PC-3 (cell line): ENCODE measurements at regions not wholly inside any gene's neighbourhood (a gene's known extent, or its start where the extent isn't known, plus 50 kb on each side); places are given as distances from the start of the nearest gene placed in this dataset.
"Not testable (repeated sequence)": the region's sequence is repeated elsewhere in the genome, so short reads cannot be mapped to it uniquely, and the experiment has no call there.

Source experiments
- ATAC-seq: fragments of 200-7000 bp; cut with Tn5 transposase; 2 replicates; pipeline ENCODE4 v1.9.1; 2020; ENCODE audit warnings: mild to moderate bottlenecking, moderate library complexity
- BruUV-seq: library from RNA; stranded (reverse); fragments of 400-500 nt; replicated peaks from 2 replicates; lab custom pipeline; 2021; lab: Mats Ljungman, UMichigan
- CTCF ChIA-PET: fragments of 300-600 bp; sonication (Branson Sonifier 250); formaldehyde crosslinking; loops from one replicate; lab custom pipeline; 2022; ENCODE audit warnings: antibody characterized with exemption; lab: Charles Lee
- POLR2A ChIA-PET: fragments of 300-600 bp; sonication (Branson Sonifier 250); formaldehyde crosslinking; loops from one replicate; lab custom pipeline; 2022; ENCODE audit warnings: antibody characterized with exemption; ENCODE audit not compliant: unreplicated experiment; lab: Charles Lee
- DNase-seq: peaks from one replicate; pipeline ENCODE4 v3.0.0-alpha.2; 2015
- H2AFZ ChIP-seq: fragments of 300-600 bp; sonication (generic); 2 replicates; pipeline ENCODE4 v1.6.0; 2016; ENCODE audit warnings: antibody characterized with exemption, low read length
- H3F3A ChIP-seq: fragments of 300-600 bp; sonication (generic); one replicate; pipeline ENCODE4 v1.6.0; 2017; ENCODE audit warnings: antibody characterized with exemption, low read length, control low read depth, mild to moderate bottlenecking; ENCODE audit not compliant: unreplicated experiment
- H3K27ac ChIP-seq: fragments of 300-600 bp; sonication (generic); 2 replicates; pipeline ENCODE4 v1.5.1; 2016; ENCODE audit warnings: mild to moderate bottlenecking, low read length
- H3K27me3 ChIP-seq: fragments of 300-600 bp; sonication (generic); 2 replicates; pipeline ENCODE4 v1.6.1; 2016; ENCODE audit warnings: low read length, mixed read lengths
- H3K36me3 ChIP-seq: fragments of 300-600 bp; sonication (generic); 2 replicates; pipeline ENCODE4 v1.6.1; 2016; ENCODE audit warnings: low read depth, mixed run types, low read length, mixed read lengths
- H3K4me1 ChIP-seq: fragments of 300-600 bp; sonication (generic); 2 replicates; pipeline ENCODE4 v1.5.1; 2016; ENCODE audit warnings: low read length; ENCODE audit not compliant: insufficient read depth
- H3K4me2 ChIP-seq: fragments of 300-600 bp; sonication (generic); 2 replicates; pipeline ENCODE4 v1.6.0; 2016; ENCODE audit warnings: low read length
- H3K4me3 ChIP-seq: fragments of 300-600 bp; sonication (generic); 2 replicates; pipeline ENCODE4 v1.5.1; 2016; ENCODE audit warnings: mild to moderate bottlenecking, low read length, mixed read lengths
- H3K79me2 ChIP-seq: fragments of 300-600 bp; sonication (generic); 2 replicates; pipeline ENCODE4 v1.6.1; 2017; ENCODE audit warnings: low read length, mixed read lengths
- H3K9ac ChIP-seq: fragments of 300-600 bp; sonication (generic); 2 replicates; pipeline ENCODE4 v1.6.0; 2016; ENCODE audit warnings: mild to moderate bottlenecking, low read length
- H3K9me2 ChIP-seq: fragments of 300-600 bp; sonication (generic); replicated peaks from 2 replicates; pipeline ENCODE4 v1.6.1; 2016; ENCODE audit warnings: mixed run types, low read length, mixed read lengths
- H3K9me3 ChIP-seq: fragments of 300-600 bp; sonication (generic); 2 replicates; pipeline ENCODE4 v1.6.1; 2016; ENCODE audit warnings: low read length, mixed read lengths
- H4K20me1 ChIP-seq: fragments of 300-600 bp; sonication (generic); 2 replicates; pipeline ENCODE4 v1.6.1; 2016; ENCODE audit warnings: low read length, mixed read lengths
- EZH2 ChIP-seq: fragments of 300-600 bp; sonication (generic); IDR thresholded peaks from one replicate; pipeline ENCODE4 v1.6.1; 2017; ENCODE audit warnings: antibody characterized with exemption, mild to moderate bottlenecking, low read length; ENCODE audit not compliant: unreplicated experiment
- EZH2phosphoT487 ChIP-seq: fragments of 300-600 bp; sonication (generic); IDR thresholded peaks from 2 replicates; pipeline ENCODE4 v1.6.1; 2018; ENCODE audit warnings: mild to moderate bottlenecking, antibody characterized with exemption, low read length, borderline replicate concordance
- intact Hi-C: fragments of 100-400 bp; cut with micrococcal nuclease; formaldehyde crosslinking; loops from 2 replicates; pipeline ENCODE4 v1.9.0; 2023
- TF ChIP-seq, protein P1 (sequence below): fragments of 300-600 bp; sonication (generic); conservative IDR thresholded peaks from 2 replicates; pipeline ENCODE4 v1.5.1; 2017; ENCODE audit warnings: antibody characterized with exemption, low read depth, mild to moderate bottlenecking, low read length

DNA sequence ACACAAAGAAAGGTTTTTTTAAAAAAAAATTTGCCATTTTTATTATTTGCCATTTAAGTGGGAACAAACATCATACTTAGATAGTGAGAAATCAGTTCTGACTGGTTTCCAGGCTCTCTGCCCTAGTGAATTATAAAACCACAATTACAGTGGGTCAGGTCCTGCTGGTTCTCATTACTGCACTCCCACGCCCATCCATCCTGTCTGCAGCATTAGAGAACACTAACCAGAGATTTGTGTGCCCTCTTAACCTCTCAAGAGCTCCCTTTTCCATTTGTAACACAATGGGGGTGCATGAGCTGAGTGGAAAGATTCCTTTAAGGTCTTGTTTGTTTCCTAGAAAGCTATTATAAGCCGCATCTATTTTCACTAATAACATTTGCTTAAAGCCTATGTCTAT is 489.3 kb downstream of the AMY1C start:
- BruUV-seq, result no TSS peak
- H3K27ac ChIP-seq, result no peak overlapping the region
- intact Hi-C loops, result no loop called here
- H3K79me2 ChIP-seq, result no peaks in the 10 kb centered on the region
- POLR2A ChIA-PET, result no interaction called here
- H3F3A ChIP-seq, result no peaks in the 10 kb centered on the region
- ATAC-seq (no peak), DNase-seq (no peak)
- H3K9me2 ChIP-seq, result no peaks in the 10 kb centered on the region
- H3K9me3 ChIP-seq, result no peaks in the 10 kb centered on the region
- TF ChIP-seq, protein P1, sequence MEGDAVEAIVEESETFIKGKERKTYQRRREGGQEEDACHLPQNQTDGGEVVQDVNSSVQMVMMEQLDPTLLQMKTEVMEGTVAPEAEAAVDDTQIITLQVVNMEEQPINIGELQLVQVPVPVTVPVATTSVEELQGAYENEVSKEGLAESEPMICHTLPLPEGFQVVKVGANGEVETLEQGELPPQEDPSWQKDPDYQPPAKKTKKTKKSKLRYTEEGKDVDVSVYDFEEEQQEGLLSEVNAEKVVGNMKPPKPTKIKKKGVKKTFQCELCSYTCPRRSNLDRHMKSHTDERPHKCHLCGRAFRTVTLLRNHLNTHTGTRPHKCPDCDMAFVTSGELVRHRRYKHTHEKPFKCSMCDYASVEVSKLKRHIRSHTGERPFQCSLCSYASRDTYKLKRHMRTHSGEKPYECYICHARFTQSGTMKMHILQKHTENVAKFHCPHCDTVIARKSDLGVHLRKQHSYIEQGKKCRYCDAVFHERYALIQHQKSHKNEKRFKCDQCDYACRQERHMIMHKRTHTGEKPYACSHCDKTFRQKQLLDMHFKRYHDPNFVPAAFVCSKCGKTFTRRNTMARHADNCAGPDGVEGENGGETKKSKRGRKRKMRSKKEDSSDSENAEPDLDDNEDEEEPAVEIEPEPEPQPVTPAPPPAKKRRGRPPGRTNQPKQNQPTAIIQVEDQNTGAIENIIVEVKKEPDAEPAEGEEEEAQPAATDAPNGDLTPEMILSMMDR, result no peak
- TF ChIP-seq EZH2 (no peak), EZH2phosphoT487 (no peak)
- no peaks in the 10 kb centered on the region for H4K20me1 ChIP-seq
- H3K4me3 ChIP-seq, result no peak overlapping the region
- no peaks in the 10 kb centered on the region for H3K36me3 ChIP-seq
- no peaks in the 10 kb centered on the region for H3K4me1 ChIP-seq
- H3K9ac ChIP-seq, result no peak overlapping the region
- no peaks in the 10 kb centered on the region for H3K27me3 ChIP-seq
- no peak overlapping the region for H3K4me2 ChIP-seq
- CTCF ChIA-PET, result no interaction called here
- H2AFZ ChIP-seq, result no peak overlapping the region

DNA sequence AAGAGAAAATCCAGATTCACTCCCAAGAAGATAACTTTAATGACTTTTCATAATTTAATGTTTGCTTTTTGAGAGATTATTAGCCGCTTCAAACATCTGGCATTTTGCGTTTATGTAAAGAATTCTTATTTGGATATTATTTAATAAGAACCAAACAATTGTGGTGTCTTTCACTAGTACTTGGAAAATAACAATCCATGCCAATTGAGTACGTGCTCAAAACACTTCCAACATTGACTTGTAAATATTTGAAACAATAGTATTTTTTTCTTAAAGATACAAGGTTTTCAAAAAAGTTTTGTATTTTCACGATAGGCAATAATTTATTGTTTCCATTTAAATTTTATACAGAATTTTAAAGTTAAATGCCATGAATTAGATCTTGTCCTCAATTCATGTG is 498.7 kb downstream of the AMY1C start:
- TF ChIP-seq, protein P1, result no peak
- no peak for TF ChIP-seq EZH2
- TF ChIP-seq EZH2phosphoT487, result no peak
- Histone ChIP-seq H3K9me3 (no peaks in the 10 kb centered on the region), H4K20me1 (no peaks in the 10 kb centered on the region), H2AFZ (no peak overlapping the region), H3K9ac (no peak overlapping the region), H3K4me2 (no peak overlapping the region), H3K36me3 (no peaks in the 10 kb centered on the region), H3K27ac (no peak overlapping the region), H3K4me1 (no peaks in the 10 kb centered on the region), H3F3A (no peaks in the 10 kb centered on the region), H3K4me3 (no peak overlapping the region), H3K79me2 (no peaks in the 10 kb centered on the region), H3K9me2 (no peaks in the 10 kb centered on the region), H3K27me3 (0 out of 2 replicates have a peak, but pooled peaks cover 3% of the 10 kb centered on the region)
- intact Hi-C loops, result no loop called here
- POLR2A ChIA-PET, result no interaction called here
- CTCF ChIA-PET, result no interaction called here
- ATAC-seq (no peak), DNase-seq (no peak)
- BruUV-seq, result no TSS peak

DNA sequence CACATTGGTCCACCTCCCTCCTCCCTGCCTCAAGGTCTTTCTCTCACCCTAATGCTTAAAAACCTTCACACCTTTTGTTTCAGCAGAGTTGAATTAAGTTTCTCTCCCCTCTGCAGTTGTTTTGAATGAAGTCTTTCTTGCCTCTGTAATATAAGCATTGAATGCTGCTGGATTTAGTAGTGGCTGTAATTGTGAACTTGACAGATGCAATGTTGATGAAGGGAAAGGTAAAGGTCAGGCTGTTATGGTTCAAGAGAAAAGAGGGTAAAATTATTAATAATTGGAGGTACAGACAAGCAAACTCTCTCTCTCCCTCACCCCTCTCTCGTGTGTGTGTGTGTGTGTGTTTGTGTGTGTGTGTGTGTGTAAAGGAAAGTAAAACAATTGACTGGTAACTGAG is 509.8 kb downstream of the AMY1C start:
- Histone ChIP-seq H3K36me3 (no peaks in the 10 kb centered on the region), H2AFZ (no peak overlapping the region), H3K9ac (no peak overlapping the region), H3F3A (no peaks in the 10 kb centered on the region), H3K27ac (no peak overlapping the region), H3K4me3 (no peak overlapping the region), H4K20me1 (no peaks in the 10 kb centered on the region), H3K79me2 (no peaks in the 10 kb centered on the region), H3K9me2 (no peaks in the 10 kb centered on the region), H3K4me1 (no peaks in the 10 kb centered on the region), H3K27me3 (no peaks in the 10 kb centered on the region; the same call in 1 of the 2 replicates), H3K4me2 (no peak overlapping the region), H3K9me3 (no peaks in the 10 kb centered on the region)
- TF ChIP-seq EZH2phosphoT487, result no peak
- TF ChIP-seq EZH2, result no peak
- TF ChIP-seq, protein P1, result no peak
- intact Hi-C loops, result no loop called here
- POLR2A ChIA-PET, result no interaction called here
- ATAC-seq (no peak), DNase-seq (no peak)
- BruUV-seq, result no TSS peak
- CTCF ChIA-PET, result no interaction called here

DNA sequence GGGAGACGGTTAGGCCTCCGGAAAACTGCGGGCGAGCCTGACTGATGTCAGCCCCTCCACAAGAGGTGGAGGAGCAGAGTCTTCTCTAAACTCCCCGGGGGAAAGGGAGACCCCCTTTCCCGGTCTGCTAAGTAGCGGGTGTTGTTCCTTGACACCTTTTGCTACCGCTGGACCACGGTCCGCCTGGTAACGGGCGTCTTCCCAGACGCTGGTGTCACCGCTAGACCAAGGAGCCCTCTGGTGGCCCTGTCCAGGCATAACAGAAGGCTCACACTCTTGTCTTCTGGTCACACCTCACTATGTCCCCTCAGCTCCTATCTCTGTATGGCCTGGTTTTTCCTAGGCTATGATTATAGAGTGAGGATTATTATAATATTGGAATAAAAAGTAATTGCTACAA is 513.4 kb downstream of the AMY1C start:
- POLR2A ChIA-PET, H3K27me3 ChIP-seq, H3K4me1 ChIP-seq, DNase-seq, ATAC-seq, H2AFZ ChIP-seq, H3K9ac ChIP-seq, BruUV-seq, H3K9me2 ChIP-seq, CTCF ChIA-PET, H3K4me3 ChIP-seq, H3K9me3 ChIP-seq, H3K27ac ChIP-seq, H3K79me2 ChIP-seq, H3F3A ChIP-seq, H3K4me2 ChIP-seq, H4K20me1 ChIP-seq, H3K36me3 ChIP-seq: not testable (repeated sequence)
- intact Hi-C loops, result loop anchor here (5.0 kb wide), 1 partner anchor 476 kb away; no protein-coding TSS in a partner anchor
